PC-9 (cell line): ENCODE measurements at regions not wholly inside any gene's neighbourhood (a gene's known extent, or its start where the extent isn't known, plus 50 kb on each side); places are given as distances from the start of the nearest gene placed in this dataset.

Experiments
- BruUV-seq: library from RNA; stranded (reverse); fragments of 400-500 nt; replicated peaks from 2 replicates; lab custom pipeline; 2021; lab: Mats Ljungman, UMichigan
- CTCF ChIA-PET: fragments of 300-600 bp; sonication (Branson Sonifier 250); formaldehyde crosslinking; loops from one replicate; lab custom pipeline; 2022; ENCODE audit warnings: antibody characterized with exemption; lab: Charles Lee
- POLR2A ChIA-PET: fragments of 300-600 bp; sonication (Branson Sonifier 250); formaldehyde crosslinking; loops from one replicate; lab custom pipeline; 2022; ENCODE audit warnings: antibody characterized with exemption; ENCODE audit not compliant: unreplicated experiment; lab: Charles Lee
- DNase-seq, 2 experiments: peaks; one replicate each; pipeline versions ENCODE4 v3.0.0 to v3.0.0-alpha.2; 2015 to 2022; ENCODE audit warnings: mixed read lengths in 1 of 2
- H2AFZ ChIP-seq: fragments of 200-600 bp; sonication (generic); 2 replicates; pipeline ENCODE4 v1.8.1; 2017; ENCODE audit warnings: antibody characterized with exemption
- H3F3A ChIP-seq: fragments of 200-600 bp; sonication (generic); 2 replicates; pipeline ENCODE4 v1.8.1; 2017; ENCODE audit warnings: antibody characterized with exemption, mild to moderate bottlenecking, low read depth; ENCODE audit not compliant: insufficient read depth
- H3K27ac ChIP-seq: fragments of 200-600 bp; sonication (generic); 2 replicates; pipeline ENCODE4 v1.6.1; 2016; ENCODE audit warnings: mixed run types
- H3K27me3 ChIP-seq: fragments of 200-600 bp; sonication (generic); 2 replicates; pipeline ENCODE4 v1.6.1; 2016; ENCODE audit warnings: low read depth, mixed run types; ENCODE audit not compliant: insufficient read depth
- H3K36me3 ChIP-seq: fragments of 200-600 bp; sonication (generic); 2 replicates; pipeline ENCODE4 v1.6.1; 2016; ENCODE audit warnings: low read depth, mixed run types
- H3K4me1 ChIP-seq: fragments of 200-600 bp; sonication (generic); replicated peaks from 2 replicates; pipeline ENCODE4 v1.6.1; 2016; ENCODE audit warnings: mixed run types; ENCODE audit not compliant: insufficient read depth
- H3K4me2 ChIP-seq: fragments of 200-600 bp; sonication (generic); 2 replicates; pipeline ENCODE4 v1.6.1; 2017; ENCODE audit warnings: mixed run types
- H3K4me3 ChIP-seq: fragments of 200-600 bp; sonication (generic); 2 replicates; pipeline ENCODE4 v1.6.1; 2016; ENCODE audit warnings: mixed run types
- H3K79me2 ChIP-seq: fragments of 200-600 bp; sonication (generic); 2 replicates; pipeline ENCODE4 v1.6.1; 2017; ENCODE audit warnings: low read depth, mixed run types
- H3K9me2 ChIP-seq: fragments of 200-600 bp; sonication (generic); 2 replicates; pipeline ENCODE4 v1.8.1; 2017; ENCODE audit warnings: mild to moderate bottlenecking; ENCODE audit not compliant: insufficient read depth
- H3K9me3 ChIP-seq: fragments of 200-600 bp; sonication (generic); 2 replicates; pipeline ENCODE4 v1.8.1; 2016; ENCODE audit warnings: low read depth; ENCODE audit not compliant: insufficient read depth
- H4K20me1 ChIP-seq: fragments of 200-600 bp; sonication (generic); 2 replicates; pipeline ENCODE4 v1.8.1; 2017; ENCODE audit not compliant: insufficient read depth
- EZH2 ChIP-seq: fragments of 200-600 bp; sonication (generic); IDR thresholded peaks from 2 replicates; pipeline ENCODE4 v1.8.0; 2017; ENCODE audit warnings: antibody characterized with exemption, low read depth
- intact Hi-C: fragments of 100-400 bp; cut with micrococcal nuclease; formaldehyde crosslinking; loops from one replicate; pipeline ENCODE4 v1.10.0; 2022; ENCODE audit not compliant: unreplicated experiment
- TF ChIP-seq, protein P1 (sequence below): fragments of 200-600 bp; sonication (generic); conservative IDR thresholded peaks from 2 replicates; pipeline ENCODE4 v1.6.1; 2017; ENCODE audit warnings: mixed run types, antibody characterized with exemption, mild to moderate bottlenecking, moderate library complexity

DNA sequence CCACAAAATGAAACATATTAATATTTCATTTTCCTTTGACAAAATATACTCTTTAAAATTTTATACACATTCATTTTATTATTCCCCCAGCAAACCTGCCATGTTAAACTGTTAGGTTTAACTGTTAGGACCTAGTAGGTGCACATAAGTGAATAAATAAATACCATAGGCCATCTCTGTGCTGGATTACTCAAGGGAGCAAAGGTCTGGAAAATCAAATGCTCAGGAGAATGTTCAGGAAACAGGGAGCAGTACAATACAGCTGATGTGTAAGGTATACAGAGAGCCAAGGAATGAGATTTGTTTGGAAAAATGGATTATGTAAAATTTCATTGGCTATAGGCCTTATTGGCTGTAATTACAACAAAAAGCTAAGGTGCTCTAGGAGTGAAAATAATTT lies 339.3 kb downstream of the BCKDHB start:
- DNase-seq, result no peak
- intact Hi-C loops, result no loop called here
- Histone ChIP-seq H3K4me3 (no peak overlapping the region), H3K9me3 (no peaks in the 10 kb centered on the region), H3K9me2 (no peaks in the 10 kb centered on the region), H3K79me2 (no peaks in the 10 kb centered on the region), H3K36me3 (0 out of 2 replicates have a peak, but pooled peaks cover 3% of the 10 kb centered on the region), H3F3A (peaks cover 4% of the 10 kb centered on the region; the same call in 1 of the 2 replicates), H3K4me1 (peaks cover 13% of the 10 kb centered on the region), H3K27me3 (no peaks in the 10 kb centered on the region), H3K4me2 (no peak overlapping the region), H3K27ac (no peak overlapping the region), H2AFZ (no peak overlapping the region), H4K20me1 (no peaks in the 10 kb centered on the region)
- no TSS peak for BruUV-seq
- TF ChIP-seq EZH2, result no peak
- TF ChIP-seq, protein P1, sequence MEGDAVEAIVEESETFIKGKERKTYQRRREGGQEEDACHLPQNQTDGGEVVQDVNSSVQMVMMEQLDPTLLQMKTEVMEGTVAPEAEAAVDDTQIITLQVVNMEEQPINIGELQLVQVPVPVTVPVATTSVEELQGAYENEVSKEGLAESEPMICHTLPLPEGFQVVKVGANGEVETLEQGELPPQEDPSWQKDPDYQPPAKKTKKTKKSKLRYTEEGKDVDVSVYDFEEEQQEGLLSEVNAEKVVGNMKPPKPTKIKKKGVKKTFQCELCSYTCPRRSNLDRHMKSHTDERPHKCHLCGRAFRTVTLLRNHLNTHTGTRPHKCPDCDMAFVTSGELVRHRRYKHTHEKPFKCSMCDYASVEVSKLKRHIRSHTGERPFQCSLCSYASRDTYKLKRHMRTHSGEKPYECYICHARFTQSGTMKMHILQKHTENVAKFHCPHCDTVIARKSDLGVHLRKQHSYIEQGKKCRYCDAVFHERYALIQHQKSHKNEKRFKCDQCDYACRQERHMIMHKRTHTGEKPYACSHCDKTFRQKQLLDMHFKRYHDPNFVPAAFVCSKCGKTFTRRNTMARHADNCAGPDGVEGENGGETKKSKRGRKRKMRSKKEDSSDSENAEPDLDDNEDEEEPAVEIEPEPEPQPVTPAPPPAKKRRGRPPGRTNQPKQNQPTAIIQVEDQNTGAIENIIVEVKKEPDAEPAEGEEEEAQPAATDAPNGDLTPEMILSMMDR, result no peak
- POLR2A ChIA-PET, result no interaction called here
- CTCF ChIA-PET, result no interaction called here

DNA sequence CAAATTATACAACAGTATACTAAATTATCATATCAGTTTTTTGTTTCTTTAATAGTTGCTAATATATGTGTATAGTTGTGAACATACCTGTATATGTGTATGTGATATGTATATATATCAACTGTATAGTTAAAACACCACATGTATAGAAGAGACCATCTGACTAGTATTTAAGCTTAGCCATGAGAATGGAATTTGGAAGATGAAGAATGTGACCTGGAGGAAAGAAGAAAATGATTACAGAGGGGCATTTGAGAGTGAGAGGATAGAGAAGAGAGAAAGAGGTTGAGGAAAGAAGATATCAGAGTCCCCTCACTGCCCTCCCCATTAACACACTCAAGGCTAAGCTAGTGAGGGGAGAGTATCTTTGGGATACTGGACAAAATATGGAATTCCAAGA lies 335.9 kb downstream of the BCKDHB start:
- BruUV-seq, result no TSS peak
- H4K20me1 ChIP-seq, result no peaks in the 10 kb centered on the region
- H3K27ac ChIP-seq, result no peak overlapping the region
- no peak overlapping the region for H3K4me2 ChIP-seq
- TF ChIP-seq EZH2, result no peak
- TF ChIP-seq, protein P1, result no peak
- 0 out of 2 replicates have a peak, but pooled peaks cover 3% of the 10 kb centered on the region for H3K36me3 ChIP-seq
- no peaks in the 10 kb centered on the region for H3K79me2 ChIP-seq
- intact Hi-C loops, result no loop called here
- CTCF ChIA-PET, result no interaction called here
- no peak overlapping the region for H2AFZ ChIP-seq
- DNase-seq, result no peak
- H3K4me1 ChIP-seq, result peaks cover 41% of the 10 kb centered on the region
- no peaks in the 10 kb centered on the region for H3K9me2 ChIP-seq
- POLR2A ChIA-PET, result no interaction called here
- no peak overlapping the region for H3K4me3 ChIP-seq
- H3K9me3 ChIP-seq, result no peaks in the 10 kb centered on the region
- H3F3A ChIP-seq, result peaks cover 10% of the 10 kb centered on the region; the same call in 1 of the 2 replicates
- no peaks in the 10 kb centered on the region for H3K27me3 ChIP-seq

DNA sequence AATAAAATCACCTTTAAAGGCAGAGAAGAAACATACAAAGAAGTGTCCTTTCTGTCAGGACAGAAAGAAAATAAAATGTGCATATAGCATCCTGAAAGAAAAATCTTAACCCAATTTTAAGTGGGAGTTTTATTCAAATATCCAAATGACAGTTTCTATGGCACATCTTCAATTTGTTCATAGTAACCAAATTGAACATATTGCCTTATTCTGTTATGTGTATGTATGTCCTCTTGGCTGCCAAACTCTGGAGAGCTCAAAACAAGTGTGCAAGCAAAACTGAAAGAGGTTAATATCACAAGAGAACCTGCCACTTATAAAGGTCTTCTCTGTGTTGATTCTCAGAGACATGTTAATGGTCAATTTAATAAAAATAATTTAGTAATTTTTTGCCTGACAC lies 334.7 kb downstream of the BCKDHB start:
- Histone ChIP-seq H3K79me2 (no peaks in the 10 kb centered on the region), H3K4me3 (no peak overlapping the region), H4K20me1 (no peaks in the 10 kb centered on the region), H3K9me2 (no peaks in the 10 kb centered on the region), H3K27ac (peak overlapping the region; percentile 91), H3K27me3 (no peaks in the 10 kb centered on the region), H3K4me1 (peaks cover 41% of the 10 kb centered on the region), H3F3A (peaks cover 10% of the 10 kb centered on the region; the same call in 1 of the 2 replicates), H3K4me2 (peak overlapping the region; percentile 41), H3K36me3 (0 out of 2 replicates have a peak, but pooled peaks cover 3% of the 10 kb centered on the region), H2AFZ (no peak overlapping the region), H3K9me3 (no peaks in the 10 kb centered on the region)
- no peak for DNase-seq
- BruUV-seq, result no TSS peak
- CTCF ChIA-PET, result no interaction called here
- intact Hi-C loops, result no loop called here
- POLR2A ChIA-PET, result no interaction called here
- no peak for TF ChIP-seq EZH2
- TF ChIP-seq, protein P1, result no peak
